NOMO-1 (cell line): ENCODE measurements at regions not wholly inside any gene's neighbourhood (a gene's known extent, or its start where the extent isn't known, plus 50 kb on each side); places are given as distances from the start of the nearest gene placed in this dataset.

Source experiments
- DNase-seq, 2 experiments: peaks; one replicate each; lab custom pipeline; 2025; ENCODE audit not compliant: unreplicated experiment in 2 of 2; lab: John Stamatoyannopoulos, UW

DNA sequence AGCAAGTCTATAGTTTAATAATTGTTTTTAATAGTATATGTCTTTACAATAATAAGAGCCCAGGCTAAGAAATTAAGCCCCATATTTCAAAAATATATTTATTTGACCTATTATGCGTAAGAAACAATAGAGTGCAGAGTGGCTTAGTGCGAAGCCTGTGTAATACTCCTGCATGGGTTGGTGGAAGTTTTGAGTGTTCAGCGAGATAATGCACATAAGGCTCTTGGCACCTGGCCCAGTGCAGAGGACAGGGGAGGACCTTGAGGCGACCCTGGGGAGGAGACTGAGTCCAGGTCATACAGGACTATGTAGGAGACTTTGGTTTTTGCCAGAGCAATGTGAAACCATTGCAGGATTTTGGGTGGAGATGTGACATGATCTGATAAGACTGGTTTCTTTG is 132.4 kb upstream of the ST6GAL2 start:
- no peak for DNase-seq

DNA sequence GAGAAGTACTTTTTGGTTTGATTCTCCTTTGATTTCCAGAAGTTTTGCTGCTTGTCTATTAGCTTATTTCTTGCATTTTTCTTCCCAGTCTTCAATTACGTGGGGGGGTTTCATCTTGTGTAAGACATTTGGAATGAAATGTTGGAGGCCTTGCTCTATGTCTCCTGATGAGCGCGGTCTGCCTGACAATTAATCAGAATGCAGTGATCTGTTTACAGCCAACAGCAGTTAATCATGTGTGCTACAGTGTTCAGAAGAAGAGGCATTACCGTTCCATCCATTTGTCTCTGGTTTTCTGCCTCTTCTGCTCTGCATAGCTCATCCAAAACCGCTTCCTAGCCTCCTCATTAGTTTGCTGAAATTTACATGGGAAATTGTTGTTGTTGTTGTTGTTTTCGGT is 134.4 kb upstream of the ST6GAL2 start:
- DNase-seq, result no peak

DNA sequence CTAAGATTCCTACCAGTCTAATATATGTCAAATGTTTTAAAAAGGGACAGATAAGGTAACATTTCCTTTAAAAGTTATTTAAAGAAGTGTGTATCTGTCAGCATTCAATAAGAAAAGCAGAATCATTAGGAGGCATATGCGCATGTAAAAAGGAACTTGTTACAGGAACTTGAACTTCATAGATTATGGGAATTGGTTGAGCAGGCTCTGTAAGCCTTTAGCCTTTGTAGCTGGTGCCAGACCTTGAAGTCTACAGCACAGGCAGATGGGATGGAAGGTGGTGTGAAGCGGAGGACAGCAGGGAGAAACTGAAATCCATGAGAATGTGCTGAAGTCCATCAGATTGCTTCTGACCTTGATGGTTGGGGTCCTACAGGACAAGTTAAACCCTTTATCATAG is 138.3 kb upstream of the ST6GAL2 start:
- no peak for DNase-seq

DNA sequence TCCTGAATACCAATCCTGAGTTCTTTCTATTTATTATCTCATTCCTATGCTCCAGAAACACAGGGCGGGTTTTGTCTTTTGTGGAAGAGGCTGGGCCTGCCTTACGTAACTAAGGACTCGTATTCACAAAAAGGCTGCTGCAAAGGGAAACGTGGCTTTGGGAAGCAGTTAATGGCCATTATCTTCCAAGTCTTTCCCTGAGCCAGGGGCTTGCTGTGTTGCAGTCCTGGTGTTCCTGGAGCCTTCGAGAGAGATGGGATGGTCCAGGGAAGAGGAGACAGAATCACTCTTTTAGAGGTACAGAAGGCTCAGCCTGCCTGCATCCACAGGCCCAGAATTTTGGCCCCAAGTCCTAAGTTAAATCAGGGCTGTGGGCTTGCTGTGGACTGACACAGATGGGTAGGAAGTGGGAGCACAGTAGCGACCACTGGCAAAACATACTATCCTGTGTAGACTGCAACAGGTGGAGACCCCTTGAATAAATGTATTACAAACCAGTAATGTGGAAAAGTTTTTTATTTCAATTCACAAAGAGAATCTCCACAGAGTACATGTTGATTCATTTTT is 139.4 kb upstream of the ST6GAL2 start:
- DNase-seq, result no peak

- DNase-seq, result no peak
These were observed 140.0 kb upstream of the ST6GAL2 start for GRCh38 chr2:107025869-107026380.

- DNase-seq, result no peak
These were observed 141.2 kb upstream of the ST6GAL2 start for GRCh38 chr2:107027205-107027604.

DNA sequence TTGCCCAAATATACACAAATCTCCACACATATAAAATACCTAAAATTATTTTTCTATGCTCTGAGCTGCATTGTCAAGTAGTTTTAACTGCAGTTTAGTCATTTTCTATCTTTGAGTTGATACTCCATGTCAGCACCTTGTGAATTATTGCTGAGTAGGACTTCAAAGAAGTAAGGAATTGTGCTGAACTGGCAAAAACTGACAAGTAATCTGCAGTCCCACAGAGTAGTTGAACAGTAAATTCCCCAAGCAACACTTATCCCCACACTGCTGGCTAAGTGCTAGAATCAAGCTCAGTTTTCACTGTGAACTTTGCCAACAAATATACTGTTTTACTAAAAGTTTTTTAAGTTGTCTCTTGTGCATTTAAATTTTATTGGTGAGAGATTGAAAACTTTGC is 141.8 kb upstream of the ST6GAL2 start:
- no peak for DNase-seq

- no peak for DNase-seq
These were observed 142.7 kb upstream of the ST6GAL2 start for GRCh38 chr2:107028661-107029060.

- DNase-seq, result no peak
These were observed 150.3 kb upstream of the ST6GAL2 start for GRCh38 chr2:107036293-107036692.

- no peak for DNase-seq
These were observed 176.2 kb upstream of the ST6GAL2 start for GRCh38 chr2:107062173-107062572.

DNA sequence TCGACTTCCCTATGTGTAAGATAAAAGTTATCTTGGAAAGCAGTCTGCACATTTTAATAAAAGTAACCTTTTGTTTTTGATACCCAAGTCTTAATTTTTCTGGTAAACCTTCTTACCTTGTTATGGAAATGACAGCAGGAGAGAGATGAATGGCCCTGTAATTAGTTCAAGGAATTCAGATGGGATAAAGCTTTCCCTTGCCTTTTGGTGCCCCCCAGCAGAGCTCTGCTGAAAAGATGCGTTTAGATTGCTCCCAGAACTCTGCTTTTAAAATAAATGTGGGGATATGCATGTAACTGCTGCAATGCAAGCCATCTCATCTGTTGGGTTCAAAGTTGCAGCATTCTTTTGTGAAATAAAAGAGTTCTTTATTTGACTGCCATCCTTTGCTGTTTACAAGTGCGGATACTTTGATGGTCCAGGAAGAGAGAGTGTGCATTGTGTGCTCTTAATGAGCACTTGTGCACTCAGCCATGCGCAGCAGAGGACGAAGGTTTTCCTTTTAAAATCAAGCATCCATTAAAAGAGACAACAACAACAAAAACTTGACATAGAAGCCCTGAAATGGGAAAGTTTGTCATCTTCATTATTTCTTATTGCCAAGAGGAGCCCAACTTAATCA is 176.7 kb upstream of the ST6GAL2 start:
- DNase-seq, result no peak

GRCh38 chr2:107063228-107063627 is 177.3 kb upstream of the ST6GAL2 start:
- DNase-seq, result no peak

GRCh38 chr2:107064750-107065149 is 178.8 kb upstream of the ST6GAL2 start:
- DNase-seq, result no peak

- DNase-seq, result no peak
These were observed 182.3 kb upstream of the ST6GAL2 start for GRCh38 chr2:107068069-107068916.

DNA sequence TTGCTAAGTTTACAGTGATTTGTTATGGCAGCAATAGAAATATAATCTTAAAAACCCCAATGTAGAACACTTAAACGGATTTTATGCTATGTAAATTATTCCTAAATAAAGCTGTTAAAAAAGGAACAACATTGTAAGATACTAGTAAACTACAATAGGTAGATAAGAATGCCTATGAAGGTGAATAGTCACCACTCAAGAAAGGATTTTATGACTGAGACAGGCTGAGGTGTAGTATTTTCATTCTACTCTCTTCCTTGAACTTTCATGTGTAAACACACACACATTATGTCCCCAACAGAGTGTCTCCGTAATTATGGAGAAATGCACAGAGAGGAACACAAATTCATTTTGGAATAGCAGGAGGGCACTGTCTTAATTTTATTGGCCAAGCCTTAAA is 183.9 kb upstream of the ST6GAL2 start:
- DNase-seq, result no peak

DNA sequence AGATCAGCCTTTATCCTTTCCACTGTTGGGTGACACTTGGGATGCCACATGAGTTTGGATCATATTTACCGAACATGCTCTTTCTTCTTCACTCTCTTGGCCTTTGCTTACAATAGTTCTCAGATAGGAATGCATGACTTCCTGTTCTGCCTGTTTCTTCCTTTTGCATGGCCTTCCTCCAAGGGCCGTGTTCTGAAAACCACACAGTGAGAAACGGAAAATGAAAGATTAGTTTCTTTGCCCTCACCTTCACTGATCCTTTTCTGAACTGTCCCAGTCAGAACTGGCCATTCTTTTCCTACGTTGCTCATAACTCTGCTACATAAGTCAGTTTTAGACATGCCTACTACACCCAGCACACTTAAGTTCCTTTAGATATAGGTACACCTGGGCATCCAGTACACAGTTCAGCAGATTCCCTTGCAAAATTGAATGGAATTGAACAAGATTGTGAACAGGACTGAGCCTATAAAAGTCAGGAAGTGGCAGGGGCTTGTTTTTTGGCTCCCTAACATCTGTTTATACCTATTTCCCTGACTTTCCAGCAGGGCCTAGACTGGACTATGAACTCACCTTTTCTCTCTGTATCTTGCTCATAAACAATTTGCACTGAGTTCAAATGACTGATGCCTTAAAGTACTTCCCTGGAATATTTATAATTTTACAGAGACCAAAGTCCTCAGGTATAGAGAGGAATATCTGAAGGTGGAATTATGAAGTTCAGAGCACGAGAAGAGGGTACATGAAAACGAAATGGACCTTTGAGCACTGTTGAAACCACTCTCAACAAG is 186.4 kb upstream of the ST6GAL2 start:
- DNase-seq, result no peak

- DNase-seq, result no peak
These were observed 192.6 kb upstream of the ST6GAL2 start for GRCh38 chr2:107078584-107078983.

- no peak for DNase-seq
These were observed 200.5 kb upstream of the ST6GAL2 start for GRCh38 chr2:107086497-107086896.

DNA sequence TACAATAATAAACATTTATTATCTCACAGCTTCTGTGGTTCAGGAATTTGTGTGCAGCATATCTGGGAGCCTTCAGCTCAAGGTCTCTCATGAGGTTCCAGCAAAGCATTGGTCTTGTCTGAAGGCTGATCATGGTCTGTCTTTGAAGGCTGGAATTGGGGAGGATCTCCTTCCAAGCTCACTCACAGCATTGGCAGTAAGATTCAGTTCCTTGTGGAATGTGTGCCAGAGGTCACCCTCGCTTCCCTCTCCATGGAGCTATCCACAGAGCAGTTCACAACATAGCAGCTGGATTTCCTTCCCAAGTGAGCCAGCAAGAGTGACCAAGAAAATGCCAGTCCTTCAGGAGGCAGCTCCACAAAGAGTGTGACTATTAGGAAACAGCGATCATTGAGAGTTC is 202.2 kb upstream of the ST6GAL2 start:
- no peak for DNase-seq

- no peak for DNase-seq
These were observed 205.3 kb upstream of the ST6GAL2 start for GRCh38 chr2:107091163-107091864.
